HG03521 (cell line): ENCODE measurements at regions not wholly inside any gene's neighbourhood (a gene's known extent, or its start where the extent isn't known, plus 50 kb on each side); places are given as distances from the start of the nearest gene placed in this dataset.
"Not testable (repeated sequence)": the region's sequence is repeated elsewhere in the genome, so short reads cannot be mapped to it uniquely, and the experiment has no call there.

ENCODE experiments used
- ATAC-seq: cut with Tn5 transposase; IDR thresholded peaks from one replicate; pipeline ENCODE4 v1.9.1; 2021; ENCODE audit warnings: mild to moderate bottlenecking, moderate library complexity; ENCODE audit not compliant: unreplicated experiment

- ATAC-seq = not testable (repeated sequence)
Observed at GRCh38 chr1:146443088-146443870, 214.5 kb upstream of the NOTCH2NLA start.

DNA sequence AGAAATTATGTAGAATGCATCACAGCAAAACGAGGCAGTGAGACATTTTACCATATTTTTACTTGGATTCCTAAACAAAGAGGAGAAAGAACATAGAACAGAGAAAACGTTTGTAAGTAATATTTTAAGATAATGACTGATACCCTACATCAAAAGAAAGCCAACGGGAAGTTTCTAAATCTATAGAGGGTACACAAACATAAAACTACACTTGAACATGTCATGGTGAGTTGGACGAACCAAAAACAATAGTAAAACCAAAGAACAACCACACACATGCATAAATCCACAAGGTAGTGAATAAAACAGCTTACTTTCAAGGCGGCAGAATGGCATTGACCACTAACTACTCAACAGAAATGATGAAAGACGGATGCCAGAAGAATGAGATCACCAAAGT lies 209.7 kb upstream of the NOTCH2NLA start:
- not testable (repeated sequence) for ATAC-seq

GRCh38 chr1:146416642-146417041 lies 187.8 kb upstream of the NOTCH2NLA start:
- ATAC-seq = not testable (repeated sequence)

- not testable (repeated sequence) for ATAC-seq
Observed at GRCh38 chr1:146415017-146415416, 186.2 kb upstream of the NOTCH2NLA start.

- ATAC-seq = not testable (repeated sequence)
Observed at GRCh38 chr1:146413911-146414310, 185.1 kb upstream of the NOTCH2NLA start.

DNA sequence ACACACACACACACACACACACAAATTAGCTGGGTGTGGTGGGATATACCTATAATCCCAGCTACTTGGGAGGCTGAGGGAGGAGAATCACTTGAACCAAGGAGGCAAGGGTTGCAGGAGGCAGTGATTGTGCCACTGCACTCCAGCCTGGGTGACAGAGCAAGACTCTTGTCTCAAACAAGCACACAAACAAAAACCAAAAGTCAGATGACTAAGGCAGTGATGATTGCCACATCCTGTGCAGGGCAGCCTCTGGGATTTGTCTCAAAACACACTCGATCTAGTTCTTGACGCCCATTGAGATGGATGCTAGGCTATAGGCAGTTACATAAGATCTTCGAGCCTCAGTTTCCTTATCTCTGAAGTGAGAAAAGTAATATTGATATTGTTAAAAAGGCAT lies 183.1 kb upstream of the NOTCH2NLA start:
- ATAC-seq = not testable (repeated sequence)

DNA sequence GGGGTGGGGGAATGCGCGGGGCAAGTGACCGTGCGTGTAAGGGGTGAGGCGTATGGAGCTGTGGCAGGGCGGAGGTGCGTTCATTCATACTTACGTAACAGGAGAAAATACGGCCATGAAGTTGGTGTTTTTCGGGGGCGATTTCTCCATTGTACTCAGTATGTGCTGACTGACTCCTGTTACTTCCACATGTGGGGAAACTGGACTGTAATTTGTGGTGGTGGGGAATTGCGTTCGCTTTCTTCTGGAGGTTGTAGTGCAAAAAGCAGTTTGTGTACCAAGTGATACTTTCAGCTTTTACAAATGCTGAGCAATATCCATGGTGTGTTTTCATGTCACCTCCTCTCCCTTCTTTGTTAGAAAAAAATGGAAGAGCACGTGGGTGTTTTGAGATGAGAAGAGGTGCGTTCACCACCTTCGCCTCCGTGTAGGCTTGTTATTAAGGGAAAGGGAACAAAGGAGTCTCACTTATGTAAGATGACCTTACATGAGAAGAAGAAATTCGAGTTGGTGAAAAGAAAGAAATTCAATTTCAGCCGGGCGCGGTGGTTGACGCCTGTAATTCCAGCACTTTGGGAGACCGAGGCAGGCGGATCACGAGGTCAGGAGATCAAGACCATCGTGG lies 181.1 kb upstream of the NOTCH2NLA start:
- not testable (repeated sequence) for ATAC-seq

GRCh38 chr1:146409116-146409801 lies 180.4 kb upstream of the NOTCH2NLA start:
- not testable (repeated sequence) for ATAC-seq

GRCh38 chr1:146401281-146401825 lies 172.5 kb upstream of the NOTCH2NLA start:
- not testable (repeated sequence) for ATAC-seq

- ATAC-seq = not testable (repeated sequence)
Observed at GRCh38 chr1:146400173-146401121, 171.6 kb upstream of the NOTCH2NLA start.

GRCh38 chr1:146399225-146399624 lies 170.4 kb upstream of the NOTCH2NLA start:
- ATAC-seq = not testable (repeated sequence)

DNA sequence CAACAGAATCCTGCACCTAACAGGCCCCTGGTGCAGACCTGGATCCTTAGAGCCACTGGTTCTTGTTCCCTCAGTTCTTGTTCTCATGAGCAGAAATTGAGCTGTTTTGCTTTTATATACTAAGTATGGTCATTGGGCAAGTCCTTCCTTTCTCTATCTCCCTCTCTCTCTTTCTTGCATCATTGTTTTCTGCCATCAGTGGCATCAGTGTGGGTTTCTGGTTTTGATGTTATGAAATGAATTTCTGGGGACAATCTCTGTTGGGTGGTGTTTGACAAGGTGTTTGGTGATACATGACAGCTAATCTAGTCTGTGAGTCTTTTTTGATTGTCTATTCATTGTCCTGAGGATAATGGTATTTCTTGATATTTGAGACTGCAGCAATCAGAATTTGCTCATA lies 168.0 kb upstream of the NOTCH2NLA start:
- ATAC-seq = not testable (repeated sequence)

- not testable (repeated sequence) for ATAC-seq
Observed at GRCh38 chr1:146396242-146396641, 167.4 kb upstream of the NOTCH2NLA start.

DNA sequence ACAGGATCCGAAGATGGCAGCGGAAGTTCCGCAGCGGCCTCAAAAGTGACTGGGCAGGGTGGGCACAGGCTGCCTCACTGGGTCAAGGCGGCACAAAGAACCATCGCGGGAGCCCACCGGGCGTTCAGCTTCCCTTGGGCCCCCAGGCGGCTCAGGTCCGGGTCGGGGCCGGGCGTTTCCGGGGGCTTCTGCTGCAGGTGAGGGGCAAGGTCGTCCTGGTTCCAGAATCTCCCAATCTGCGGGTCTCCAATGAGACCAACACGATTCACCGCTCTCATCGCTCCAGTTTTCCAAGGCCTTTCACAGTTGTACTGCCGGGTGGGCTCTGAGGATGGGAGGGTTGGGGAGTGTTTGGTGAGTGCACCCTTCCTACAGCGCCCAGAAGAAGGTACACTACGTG lies 165.0 kb upstream of the NOTCH2NLA start:
- not testable (repeated sequence) for ATAC-seq

GRCh38 chr1:146393154-146393553 lies 164.3 kb upstream of the NOTCH2NLA start:
- ATAC-seq = not testable (repeated sequence)

DNA sequence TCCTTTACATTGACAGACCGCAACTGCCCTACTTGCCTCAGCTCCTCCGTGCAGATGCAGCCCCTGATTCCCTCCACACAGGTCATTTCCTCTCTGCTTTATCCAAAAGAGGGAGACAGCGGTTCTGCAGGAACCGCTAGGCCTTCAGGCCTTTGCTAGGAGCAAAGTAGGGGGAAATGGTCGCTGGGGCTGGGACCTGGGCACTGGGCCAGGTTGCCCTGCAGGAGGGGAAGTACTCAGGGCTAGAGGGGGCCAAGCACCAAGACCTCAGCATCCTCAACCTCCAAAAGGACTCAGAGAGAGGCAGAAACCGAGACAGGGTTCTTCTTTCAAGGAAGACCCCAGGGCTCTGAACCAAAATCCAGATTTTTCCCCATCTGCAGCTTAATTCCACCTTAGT lies 160.4 kb upstream of the NOTCH2NLA start:
- not testable (repeated sequence) for ATAC-seq

DNA sequence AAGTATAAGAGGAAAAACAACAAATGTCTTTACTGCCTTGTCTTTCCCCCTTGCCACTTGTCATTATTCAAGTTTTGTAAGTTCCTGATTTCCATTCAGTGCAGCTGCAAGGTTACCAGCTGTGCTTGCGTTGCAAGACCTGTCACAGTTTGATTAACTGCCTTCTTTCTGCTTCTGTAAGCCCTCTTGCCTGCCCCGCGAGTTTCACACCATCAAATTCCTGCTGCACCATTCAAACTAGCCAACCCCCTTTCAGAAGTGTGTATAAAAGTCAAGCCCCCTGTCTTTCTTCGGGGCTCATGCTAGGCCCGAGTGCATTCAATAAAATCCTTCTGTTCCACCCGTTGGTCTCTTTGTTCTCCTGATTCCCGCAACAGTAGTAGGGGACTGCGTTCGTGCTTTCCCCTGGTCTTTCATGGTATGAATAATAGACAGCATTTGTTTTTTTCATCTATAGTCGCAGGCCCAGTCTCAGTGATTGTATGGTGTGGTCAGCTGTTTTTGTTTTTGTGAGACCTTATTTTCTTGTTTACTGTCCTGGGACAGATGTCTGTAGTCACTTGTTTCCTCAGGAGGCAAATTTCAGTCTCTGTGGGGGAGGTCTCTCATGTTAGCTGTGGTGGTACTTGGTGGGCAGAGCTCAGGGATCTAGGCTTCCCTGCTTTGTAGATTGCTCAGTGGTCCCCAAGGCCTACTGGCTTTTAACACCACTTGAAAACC lies 159.1 kb upstream of the NOTCH2NLA start:
- ATAC-seq = not testable (repeated sequence)

DNA sequence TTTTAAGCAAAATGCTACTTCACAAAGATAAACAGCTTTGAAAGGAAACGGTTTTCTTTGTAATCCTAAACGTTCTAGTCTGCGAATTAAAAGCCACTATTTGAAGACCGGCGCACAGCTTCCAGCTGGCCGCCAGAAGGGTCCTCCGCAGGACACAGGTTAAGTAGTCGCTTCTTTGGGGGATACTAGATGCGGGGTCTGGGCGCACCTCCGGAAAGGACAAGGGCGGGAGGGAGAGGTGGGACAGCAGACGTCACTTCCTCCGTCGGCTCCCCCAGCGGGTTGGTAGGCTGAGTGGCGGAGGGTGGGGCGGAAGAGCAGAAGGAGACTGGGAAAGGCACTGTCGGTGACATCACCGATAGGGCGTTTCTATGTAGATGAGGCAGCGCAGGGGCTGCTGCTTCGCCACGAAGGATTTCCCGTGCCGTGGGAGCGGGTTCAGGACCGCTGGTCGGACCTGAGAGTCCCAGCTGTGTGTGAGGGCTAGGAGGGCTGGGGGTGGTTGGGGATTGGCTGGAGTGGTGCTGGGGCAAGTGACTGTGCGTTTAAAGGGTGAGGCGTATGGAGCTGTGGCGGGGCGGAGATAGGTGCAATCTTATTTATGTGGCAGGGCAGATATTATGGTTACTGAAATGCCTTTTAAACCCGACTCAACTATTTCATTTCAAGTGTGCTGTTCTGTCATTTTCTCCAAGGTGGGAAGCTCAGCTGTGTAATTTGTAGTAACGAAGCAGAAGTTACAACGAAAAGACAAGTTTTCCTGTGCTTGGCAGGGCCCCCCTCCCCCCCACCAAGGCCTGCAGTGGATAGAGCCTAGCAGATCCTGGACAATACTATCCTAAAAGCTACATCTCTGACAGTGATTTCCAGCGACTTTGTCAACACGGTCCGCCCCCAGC lies 158.3 kb upstream of the NOTCH2NLA start:
- ATAC-seq = peak; percentile 99
